KMS-11 (cell line): ENCODE measurements at regions not wholly inside any gene's neighbourhood (a gene's known extent, or its start where the extent isn't known, plus 50 kb on each side); places are given as distances from the start of the nearest gene placed in this dataset.

ENCODE experiments used
- H2AFZ ChIP-seq: fragments of 200-600 bp; sonication (generic); 2 replicates; pipeline ENCODE4 v1.6.1; 2016; ENCODE audit warnings: antibody characterized with exemption, mixed run types, low read depth
- H3K27ac ChIP-seq: fragments of 200-600 bp; sonication (generic); 2 replicates; pipeline ENCODE4 v1.6.1; 2016; ENCODE audit warnings: mild to moderate bottlenecking, mixed run types
- H3K27me3 ChIP-seq: fragments of 200-600 bp; sonication (generic); 2 replicates; pipeline ENCODE4 v1.6.1; 2017; ENCODE audit warnings: mild to moderate bottlenecking, low read depth, mixed run types, moderate library complexity; ENCODE audit not compliant: insufficient read depth
- H3K36me3 ChIP-seq: fragments of 200-600 bp; sonication (generic); 2 replicates; pipeline ENCODE4 v1.6.1; 2017; ENCODE audit warnings: mild to moderate bottlenecking, mixed run types; ENCODE audit not compliant: insufficient read depth
- H3K4me1 ChIP-seq: fragments of 200-600 bp; sonication (generic); 2 replicates; pipeline ENCODE4 v1.6.1; 2016; ENCODE audit warnings: mild to moderate bottlenecking, low read depth, mixed run types; ENCODE audit not compliant: poor library complexity, severe bottlenecking
- H3K4me2 ChIP-seq: fragments of 200-600 bp; sonication (generic); 2 replicates; pipeline ENCODE4 v1.7.0; 2016; ENCODE audit warnings: mild to moderate bottlenecking, mixed run types
- H3K4me3 ChIP-seq: fragments of 200-600 bp; sonication (generic); IDR thresholded peaks from 2 replicates; pipeline ENCODE4 v1.6.1; 2017; ENCODE audit warnings: low read depth, low read length, mixed read lengths; ENCODE audit not compliant: insufficient read depth
- H3K79me2 ChIP-seq: fragments of 200-600 bp; sonication (generic); 2 replicates; pipeline ENCODE4 v1.6.1; 2016; ENCODE audit warnings: low read depth, mixed run types; ENCODE audit not compliant: insufficient read depth
- H3K9ac ChIP-seq: fragments of 200-600 bp; sonication (generic); 2 replicates; pipeline ENCODE4 v1.6.1; 2016; ENCODE audit warnings: mild to moderate bottlenecking, mixed run types
- H4K20me1 ChIP-seq: fragments of 200-600 bp; sonication (generic); 2 replicates; pipeline ENCODE4 v1.6.1; 2016; ENCODE audit warnings: mild to moderate bottlenecking, mixed run types; ENCODE audit not compliant: insufficient read depth
- CTCF ChIP-seq: fragments of 200-600 bp; sonication (generic); conservative IDR thresholded peaks from 2 replicates; pipeline ENCODE4 v1.6.1; 2017; ENCODE audit warnings: low read depth, mild to moderate bottlenecking, antibody characterized with exemption, low read length, moderate library complexity, mixed read lengths

- TF ChIP-seq CTCF: no peak
These were observed 54.7 kb upstream of the ITPKB start for GRCh38 chr1:226793620-226794276.

GRCh38 chr1:226792368-226792767, 53.3 kb upstream of the ITPKB start:
- Histone ChIP-seq H4K20me1 (no peaks in the 10 kb centered on the region), H3K27ac (no peak overlapping the region), H3K4me2 (no peak overlapping the region), H3K9ac (no peak overlapping the region), H3K79me2 (no peaks in the 10 kb centered on the region), H3K4me3 (no peak overlapping the region), H3K4me1 (peaks cover 4% of the 10 kb centered on the region), H3K36me3 (no peaks in the 10 kb centered on the region), H3K27me3 (no peaks in the 10 kb centered on the region), H2AFZ (no peak overlapping the region)
- TF ChIP-seq CTCF: no peak

More at GRCh38 chr1:226793620-226794276, 54.7 kb upstream of the ITPKB start:
- no peaks in the 10 kb centered on the region for H3K36me3 ChIP-seq
- no peak overlapping the region for H3K4me3 ChIP-seq
- H3K4me1 ChIP-seq: peaks cover 12% of the 10 kb centered on the region
- H3K27me3 ChIP-seq: no peaks in the 10 kb centered on the region
- no peaks in the 10 kb centered on the region for H3K79me2 ChIP-seq
- no peak overlapping the region for H3K9ac ChIP-seq
- H3K4me2 ChIP-seq: no peak overlapping the region
- no peak overlapping the region for H2AFZ ChIP-seq
- H4K20me1 ChIP-seq: no peaks in the 10 kb centered on the region
- no peak overlapping the region for H3K27ac ChIP-seq

GRCh38 chr1:226790545-226791181, 51.6 kb upstream of the ITPKB start:
- Histone ChIP-seq H3K27me3 (no peaks in the 10 kb centered on the region), H3K4me2 (no peak overlapping the region), H3K4me3 (no peak overlapping the region), H3K36me3 (no peaks in the 10 kb centered on the region), H3K9ac (no peak overlapping the region), H3K4me1 (no peaks in the 10 kb centered on the region), H3K27ac (no peak overlapping the region), H3K79me2 (no peaks in the 10 kb centered on the region), H4K20me1 (no peaks in the 10 kb centered on the region), H2AFZ (no peak overlapping the region)
- no peak for TF ChIP-seq CTCF

GRCh38 chr1:226788965-226789364, 49.9 kb upstream of the ITPKB start:
- TF ChIP-seq CTCF: no peak
- no peaks in the 10 kb centered on the region for H3K27me3 ChIP-seq
- H3K9ac ChIP-seq: no peak overlapping the region
- H3K4me3 ChIP-seq: no peak overlapping the region
- no peaks in the 10 kb centered on the region for H3K79me2 ChIP-seq
- H4K20me1 ChIP-seq: no peaks in the 10 kb centered on the region
- no peak overlapping the region for H2AFZ ChIP-seq
- no peaks in the 10 kb centered on the region for H3K36me3 ChIP-seq
- H3K4me2 ChIP-seq: no peak overlapping the region
- no peaks in the 10 kb centered on the region for H3K4me1 ChIP-seq
- no peak overlapping the region for H3K27ac ChIP-seq
